Ishikawa (cell line): ENCODE measurements at regions not wholly inside any gene's neighbourhood (a gene's known extent, or its start where the extent isn't known, plus 50 kb on each side); places are given as distances from the start of the nearest gene placed in this dataset.

ENCODE experiments used
- CEBPB ChIP-seq: IDR thresholded peaks from 2 replicates; pipeline ENCODE4 v1.6.1; 2012
- CREB1 ChIP-seq: IDR thresholded peaks from 2 replicates; pipeline ENCODE4 v1.6.1; 2012; ENCODE audit warnings: low read depth
- EGR1 ChIP-seq: IDR thresholded peaks from 2 replicates; pipeline ENCODE4 v1.6.1; 2012
- EP300 ChIP-seq: IDR thresholded peaks from 2 replicates; pipeline ENCODE4 v1.6.1; 2012; ENCODE audit warnings: borderline replicate concordance
- MAX ChIP-seq: IDR thresholded peaks from 2 replicates; pipeline ENCODE4 v1.6.1; 2012
- RAD21 ChIP-seq: IDR thresholded peaks from 2 replicates; pipeline ENCODE4 v1.6.1; 2012; ENCODE audit warnings: low read depth
- REST ChIP-seq: IDR thresholded peaks from 2 replicates; pipeline ENCODE4 v1.6.1; 2012; ENCODE audit warnings: low read depth, mild to moderate bottlenecking
- TAF1 ChIP-seq: IDR thresholded peaks from 2 replicates; pipeline ENCODE4 v1.6.1; 2012; ENCODE audit warnings: low read depth, mild to moderate bottlenecking
- TCF12 ChIP-seq: IDR thresholded peaks from 2 replicates; pipeline ENCODE4 v1.6.1; 2012; ENCODE audit warnings: low read depth
- TEAD4 ChIP-seq: IDR thresholded peaks from 2 replicates; pipeline ENCODE4 v1.6.1; 2012
- USF1 ChIP-seq: IDR thresholded peaks from 2 replicates; pipeline ENCODE4 v1.6.1; 2012
- YY1 ChIP-seq: IDR thresholded peaks from 2 replicates; pipeline ENCODE4 v1.6.1; 2012; ENCODE audit warnings: low read depth
- ZBTB7A ChIP-seq: IDR thresholded peaks from 2 replicates; pipeline ENCODE4 v1.6.1; 2012; ENCODE audit warnings: low read depth

GRCh38 chr11:21783954-21784353 lies 408.9 kb upstream of the ANO5 start:
- TF ChIP-seq TAF1 (no peak), USF1 (no peak), REST (no peak), MAX (no peak), RAD21 (no peak), YY1 (no peak), EP300 (no peak), EGR1 (no peak), CEBPB (no peak), TEAD4 (no peak), ZBTB7A (no peak), CREB1 (no peak), TCF12 (no peak)
